Endothelial cell of umbilical vein (primary cell): ENCODE measurements at regions not wholly inside any gene's neighbourhood (a gene's known extent, or its start where the extent isn't known, plus 50 kb on each side); places are given as distances from the start of the nearest gene placed in this dataset.

Source experiments
- BruUV-seq: library from RNA; stranded (reverse); fragments of 400-500 nt; replicated peaks from 2 replicates; lab custom pipeline; 2021; lab: Mats Ljungman, UMichigan
- CTCF ChIA-PET: fragments of 300-600, 350-600 bp; sonication (Branson Sonifier 250); formaldehyde crosslinking; loops from one replicate; lab custom pipeline; 2021; ENCODE audit warnings: antibody characterized with exemption, inconsistent platforms; lab: Charles Lee
- POLR2A ChIA-PET: fragments of 300-600, 350-600 bp; sonication (Branson Sonifier 250); formaldehyde crosslinking; loops from one replicate; lab custom pipeline; 2021; ENCODE audit warnings: antibody characterized with exemption, inconsistent platforms; lab: Charles Lee
- DNase-seq: peaks from one replicate; pipeline ENCODE4 v3.0.0-alpha.2; 2011; ENCODE audit warnings: low read depth, low spot score
- FAIRE-seq: peaks from 2 replicates; lab custom pipeline; 2011; peaks lifted over from hg19 to GRCh38; lab: Jason Lieb, UNC
- H2AFZ ChIP-seq: 2 replicates; pipeline ENCODE4 v1.6.0; 2012; ENCODE audit warnings: low read depth, low read length, control low read depth, inconsistent platforms
- H3K27ac ChIP-seq: 2 replicates; pipeline ENCODE4 v1.5.1; 2011; ENCODE audit warnings: low read depth, mild to moderate bottlenecking, control low read depth, low read length, moderate library complexity; ENCODE audit not compliant: insufficient read depth
- H3K27me3 ChIP-seq, 2 experiments: 2 replicates each; pipeline versions ENCODE4 v1.6.0 to v1.6.1; 2011; ENCODE audit warnings: low read length in 2 of 2, mixed read lengths in 1 of 2; ENCODE audit not compliant: control insufficient read depth in 2 of 2, insufficient read depth in 2 of 2
- H3K36me3 ChIP-seq, 2 experiments: 2 replicates in 1 of 2; 3 replicates in 1 of 2; pipeline ENCODE4 v1.5.1; 2011; ENCODE audit warnings: low read length in 2 of 2, mild to moderate bottlenecking in 1 of 2, moderate library complexity in 1 of 2; ENCODE audit not compliant: control insufficient read depth in 2 of 2, insufficient read depth in 2 of 2; ENCODE audit errors: extremely low read depth in 1 of 2
- H3K4me1 ChIP-seq: 3 replicates; pipeline ENCODE4 v1.5.1; 2011; ENCODE audit warnings: mild to moderate bottlenecking, low read length; ENCODE audit not compliant: control insufficient read depth, insufficient read depth; ENCODE audit errors: extremely low read depth
- H3K4me2 ChIP-seq: 2 replicates; pipeline ENCODE4 v1.6.1; 2011; ENCODE audit warnings: low read length, control low read depth, mixed read lengths; ENCODE audit not compliant: insufficient read depth
- H3K4me3 ChIP-seq, 3 experiments: fragments of 200-600 bp in 1 of 3; sonication (generic), shearing (Covaris generic) in 1 of 3; replicated peaks in 1 of 3; 2 replicates each; pipeline ENCODE4 v1.5.1; 2011 to 2016; ENCODE audit warnings: control low read depth in 3 of 3, low read length in 3 of 3, mild to moderate bottlenecking in 2 of 3, inconsistent platforms in 1 of 3, low read depth in 1 of 3, moderate library complexity in 1 of 3; ENCODE audit not compliant: insufficient read depth in 1 of 3
- H3K79me2 ChIP-seq: 2 replicates; pipeline ENCODE4 v1.6.0; 2012; ENCODE audit warnings: low read length, inconsistent platforms; ENCODE audit not compliant: control insufficient read depth, insufficient read depth
- H3K9ac ChIP-seq: replicated peaks from 2 replicates; pipeline ENCODE3; 2011; ENCODE audit warnings: low read length, control low read depth; ENCODE audit not compliant: insufficient read depth; ENCODE audit errors: extremely low read depth
- H3K9me1 ChIP-seq: replicated peaks from 3 replicates; pipeline ENCODE4 v1.6.0; 2011; ENCODE audit warnings: mild to moderate bottlenecking, low read length; ENCODE audit not compliant: control insufficient read depth, insufficient read depth; ENCODE audit errors: extremely low read depth
- H3K9me3 ChIP-seq: replicated peaks from 2 replicates; pipeline ENCODE4 v1.5.1; 2012; ENCODE audit warnings: low read length, inconsistent platforms; ENCODE audit not compliant: control insufficient read depth, insufficient read depth
- H4K20me1 ChIP-seq: replicated peaks from 2 replicates; pipeline ENCODE3; 2011; ENCODE audit warnings: mild to moderate bottlenecking, low read length; ENCODE audit not compliant: control insufficient read depth, insufficient read depth; ENCODE audit errors: extremely low read depth
- CTCF ChIP-seq, 2 donors: IDR thresholded peaks; 1 replicate in 1 of 2; 2 replicates in 1 of 2; pipeline ENCODE4 v1.5.1; 2011; ENCODE audit warnings: low read length in 2 of 2, mild to moderate bottlenecking in 2 of 2, moderate library complexity in 2 of 2, control low read depth in 1 of 2, inconsistent platforms in 1 of 2, low read depth in 1 of 2; ENCODE audit not compliant: insufficient read depth in 1 of 2; ENCODE audit errors: extremely low read depth in 1 of 2
- EZH2 ChIP-seq: IDR thresholded peaks from 2 replicates; pipeline ENCODE4 v1.6.1; 2012; ENCODE audit warnings: borderline replicate concordance, low read depth, mild to moderate bottlenecking, moderate library complexity, low read length, inconsistent platforms; ENCODE audit not compliant: severe bottlenecking
- JUN ChIP-seq: IDR thresholded peaks from 2 replicates; pipeline ENCODE4 v1.6.1; 2011; ENCODE audit warnings: borderline replicate concordance, low read depth; ENCODE audit not compliant: insufficient read length, insufficient read depth
- MAX ChIP-seq: IDR thresholded peaks from 2 replicates; pipeline ENCODE4 v1.6.1; 2011; ENCODE audit not compliant: insufficient read depth, insufficient read length
- MYC ChIP-seq: IDR thresholded peaks from one replicate; pipeline ENCODE4 v1.6.1; 2011; ENCODE audit warnings: mild to moderate bottlenecking, low read depth, low read length
- POLR2A ChIP-seq: IDR thresholded peaks from 2 replicates; pipeline ENCODE4 v1.6.1; 2012; ENCODE audit warnings: low read depth, mild to moderate bottlenecking, control low read depth, low read length
- POLR2AphosphoS5 ChIP-seq: IDR thresholded peaks from 2 replicates; pipeline ENCODE4 v1.6.1; 2012; ENCODE audit warnings: low read depth, mild to moderate bottlenecking, control low read depth, low read length, moderate library complexity; ENCODE audit not compliant: insufficient read depth
- dilution Hi-C: fragments of 300-500 bp; cut with MboI; formaldehyde crosslinking; loops from one replicate; pipeline ENCODE4 v1.15.0; 2019; ENCODE audit warnings: low sequenced_read_pairs; ENCODE audit not compliant: extremely low pct_ligation_motif_present
- intact Hi-C: fragments of 100-400 bp; cut with micrococcal nuclease; formaldehyde crosslinking; loops from one replicate; pipeline ENCODE4 v1.10.0; 2022

GRCh38 chr1:36656271-36656670 is 173.6 kb upstream of the CSF3R start:
- POLR2A ChIA-PET: no interaction called here
- Histone ChIP-seq H3K9ac (no peak overlapping the region), H3K9me1 (no peaks in the 10 kb centered on the region), H2AFZ (no peak overlapping the region), H3K79me2 (no peaks in the 10 kb centered on the region), H4K20me1 (no peaks in the 10 kb centered on the region), H3K4me3 (no peak overlapping the region), H3K27ac (no peak overlapping the region), H3K4me1 (no peaks in the 10 kb centered on the region), H3K9me3 (no peaks in the 10 kb centered on the region), H3K36me3 (no peaks in the 10 kb centered on the region), H3K27me3 (no peaks in the 10 kb centered on the region), H3K4me2 (no peak overlapping the region)
- FAIRE-seq: no peak
- no TSS peak for BruUV-seq
- CTCF ChIA-PET: no interaction called here
- DNase-seq: no peak
- TF ChIP-seq CTCF (IDR thresholded peaks at IDR 0.05; ENCODE audit: extremely low read depth in 1 of 2, insufficient read depth in 1 of 2, low read depth in 1 of 2, low read length in 2 of 2): no peak
- no peak for TF ChIP-seq POLR2A
- no peak for TF ChIP-seq MYC
- no peak for TF ChIP-seq JUN
- no peak for TF ChIP-seq EZH2
- TF ChIP-seq POLR2AphosphoS5: no peak
- no peak for TF ChIP-seq MAX
- intact Hi-C loops (no loop called here), dilution Hi-C loops (no loop called here)
